GM10266 (cell line): ENCODE measurements at regions not wholly inside any gene's neighbourhood (a gene's known extent, or its start where the extent isn't known, plus 50 kb on each side); places are given as distances from the start of the nearest gene placed in this dataset.

Experiments
- DNase-seq: peaks from one replicate; pipeline ENCODE4 v3.0.0; 2012; ENCODE audit errors: extremely low spot score
- TF ChIP-seq, protein P1 (sequence below): IDR thresholded peaks from 2 replicates; pipeline ENCODE4 v1.5.1; 2012; ENCODE audit warnings: mild to moderate bottlenecking, low read depth; ENCODE audit not compliant: control insufficient read depth, insufficient read depth; ENCODE audit errors: missing control alignments

DNA sequence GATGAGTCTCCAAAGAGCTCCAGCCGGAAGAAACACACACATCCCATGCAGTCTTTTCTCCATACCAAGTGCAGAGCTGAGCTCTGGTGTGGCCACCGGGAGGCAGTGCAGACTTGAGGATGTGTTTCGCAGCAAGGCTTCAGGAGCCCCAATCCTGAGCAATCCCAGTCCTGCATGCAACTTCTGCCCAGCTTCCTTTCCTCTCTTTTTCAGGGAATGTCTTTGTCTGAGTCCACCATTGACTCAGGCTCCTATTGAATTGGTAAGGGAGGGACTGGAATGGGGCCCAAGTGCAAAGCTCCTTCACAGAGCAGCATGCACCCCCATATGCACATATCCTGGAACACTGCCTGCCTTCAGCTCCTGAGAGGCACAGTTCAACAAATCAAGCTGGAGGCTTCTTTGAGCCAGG is 50.5 kb upstream of the ASIP start:
- peak; percentile 70 for DNase-seq
- TF ChIP-seq, protein P1, sequence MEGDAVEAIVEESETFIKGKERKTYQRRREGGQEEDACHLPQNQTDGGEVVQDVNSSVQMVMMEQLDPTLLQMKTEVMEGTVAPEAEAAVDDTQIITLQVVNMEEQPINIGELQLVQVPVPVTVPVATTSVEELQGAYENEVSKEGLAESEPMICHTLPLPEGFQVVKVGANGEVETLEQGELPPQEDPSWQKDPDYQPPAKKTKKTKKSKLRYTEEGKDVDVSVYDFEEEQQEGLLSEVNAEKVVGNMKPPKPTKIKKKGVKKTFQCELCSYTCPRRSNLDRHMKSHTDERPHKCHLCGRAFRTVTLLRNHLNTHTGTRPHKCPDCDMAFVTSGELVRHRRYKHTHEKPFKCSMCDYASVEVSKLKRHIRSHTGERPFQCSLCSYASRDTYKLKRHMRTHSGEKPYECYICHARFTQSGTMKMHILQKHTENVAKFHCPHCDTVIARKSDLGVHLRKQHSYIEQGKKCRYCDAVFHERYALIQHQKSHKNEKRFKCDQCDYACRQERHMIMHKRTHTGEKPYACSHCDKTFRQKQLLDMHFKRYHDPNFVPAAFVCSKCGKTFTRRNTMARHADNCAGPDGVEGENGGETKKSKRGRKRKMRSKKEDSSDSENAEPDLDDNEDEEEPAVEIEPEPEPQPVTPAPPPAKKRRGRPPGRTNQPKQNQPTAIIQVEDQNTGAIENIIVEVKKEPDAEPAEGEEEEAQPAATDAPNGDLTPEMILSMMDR, result peak; percentile 75
